HL-60 (cell line): ENCODE measurements at regions not wholly inside any gene's neighbourhood (a gene's known extent, or its start where the extent isn't known, plus 50 kb on each side); places are given as distances from the start of the nearest gene placed in this dataset.

Source experiments
- CTCF ChIP-seq: IDR thresholded peaks from one replicate; pipeline ENCODE4 v1.5.1; 2011; ENCODE audit warnings: low read length, control low read depth, inconsistent platforms; ENCODE audit not compliant: insufficient read depth
- GABPA ChIP-seq: IDR thresholded peaks from 2 replicates; pipeline ENCODE4 v1.6.1; 2012; ENCODE audit warnings: low read depth
- POLR2AphosphoS5 ChIP-seq: IDR thresholded peaks from 2 replicates; pipeline ENCODE4 v1.6.1; 2012; ENCODE audit warnings: low read depth
- SPI1 ChIP-seq: IDR thresholded peaks from 2 replicates; pipeline ENCODE4 v1.6.1; 2012; ENCODE audit warnings: low read depth, mild to moderate bottlenecking, borderline replicate concordance
- TF ChIP-seq, protein P1 (sequence below): IDR thresholded peaks from 2 replicates; pipeline ENCODE4 v1.6.1; 2012; ENCODE audit warnings: low read depth; ENCODE audit not compliant: insufficient replicate concordance

DNA sequence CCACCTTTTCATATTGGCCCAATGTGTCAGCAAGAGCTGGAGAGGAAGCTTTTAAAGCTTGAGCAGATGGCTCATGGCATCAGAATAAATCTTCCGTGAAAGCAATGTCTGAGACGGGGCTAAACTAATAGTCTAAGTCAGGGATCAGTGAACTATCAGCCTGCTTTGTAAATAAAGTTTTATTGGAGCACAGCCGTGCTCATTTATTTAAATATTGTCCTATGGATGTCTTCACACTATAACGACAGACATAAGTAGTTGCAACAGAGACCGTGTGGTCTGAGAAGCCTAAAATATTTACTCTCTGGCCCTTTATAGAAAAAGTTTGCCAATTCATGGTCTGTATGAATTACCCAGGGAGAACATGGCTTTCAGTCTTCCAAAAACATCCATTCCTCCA is 85.6 kb upstream of the SLC44A1 start:
- no peak for TF ChIP-seq CTCF
- TF ChIP-seq POLR2AphosphoS5: no peak
- TF ChIP-seq SPI1: no peak
- TF ChIP-seq, protein P1, sequence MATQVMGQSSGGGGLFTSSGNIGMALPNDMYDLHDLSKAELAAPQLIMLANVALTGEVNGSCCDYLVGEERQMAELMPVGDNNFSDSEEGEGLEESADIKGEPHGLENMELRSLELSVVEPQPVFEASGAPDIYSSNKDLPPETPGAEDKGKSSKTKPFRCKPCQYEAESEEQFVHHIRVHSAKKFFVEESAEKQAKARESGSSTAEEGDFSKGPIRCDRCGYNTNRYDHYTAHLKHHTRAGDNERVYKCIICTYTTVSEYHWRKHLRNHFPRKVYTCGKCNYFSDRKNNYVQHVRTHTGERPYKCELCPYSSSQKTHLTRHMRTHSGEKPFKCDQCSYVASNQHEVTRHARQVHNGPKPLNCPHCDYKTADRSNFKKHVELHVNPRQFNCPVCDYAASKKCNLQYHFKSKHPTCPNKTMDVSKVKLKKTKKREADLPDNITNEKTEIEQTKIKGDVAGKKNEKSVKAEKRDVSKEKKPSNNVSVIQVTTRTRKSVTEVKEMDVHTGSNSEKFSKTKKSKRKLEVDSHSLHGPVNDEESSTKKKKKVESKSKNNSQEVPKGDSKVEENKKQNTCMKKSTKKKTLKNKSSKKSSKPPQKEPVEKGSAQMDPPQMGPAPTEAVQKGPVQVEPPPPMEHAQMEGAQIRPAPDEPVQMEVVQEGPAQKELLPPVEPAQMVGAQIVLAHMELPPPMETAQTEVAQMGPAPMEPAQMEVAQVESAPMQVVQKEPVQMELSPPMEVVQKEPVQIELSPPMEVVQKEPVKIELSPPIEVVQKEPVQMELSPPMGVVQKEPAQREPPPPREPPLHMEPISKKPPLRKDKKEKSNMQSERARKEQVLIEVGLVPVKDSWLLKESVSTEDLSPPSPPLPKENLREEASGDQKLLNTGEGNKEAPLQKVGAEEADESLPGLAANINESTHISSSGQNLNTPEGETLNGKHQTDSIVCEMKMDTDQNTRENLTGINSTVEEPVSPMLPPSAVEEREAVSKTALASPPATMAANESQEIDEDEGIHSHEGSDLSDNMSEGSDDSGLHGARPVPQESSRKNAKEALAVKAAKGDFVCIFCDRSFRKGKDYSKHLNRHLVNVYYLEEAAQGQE: no peak
- TF ChIP-seq GABPA: no peak
